Activated T-helper 2 cell treated with anti-CD3 and anti-CD28 coated beads, Interferon-gamma antibody, Interleukin-2, Interleukin-4, amounts not matched to agents 10 μg/mL and 5 μg/mL and 100 μg/mL, durations not matched to agents 14 hours and 24 hours and 36 hours (primary cell): ENCODE measurements at regions not wholly inside any gene's neighbourhood (a gene's known extent, or its start where the extent isn't known, plus 50 kb on each side); places are given as distances from the start of the nearest gene placed in this dataset.
A peak's percentile ranks its signal among the peaks of the same experiment; 100 is the strongest.
"Not testable (repeated sequence)": the region's sequence is repeated elsewhere in the genome, so short reads cannot be mapped to it uniquely, and the experiment has no call there.

ENCODE experiments used
- DNase-seq: peaks from one replicate; pipeline ENCODE4 v3.0.0; 2021; ENCODE audit warnings: low spot score
- H3K27ac Mint-ChIP-seq: one replicate; pipeline ENCODE4 v1.8.0; 2021; ENCODE audit warnings: mixed read lengths
- H3K27me3 Mint-ChIP-seq: one replicate; pipeline ENCODE4 v1.8.0; 2021; ENCODE audit warnings: low read depth, mixed read lengths
- H3K36me3 Mint-ChIP-seq: one replicate; pipeline ENCODE4 v1.8.0; 2021; ENCODE audit warnings: low read depth, mixed read lengths
- H3K4me1 Mint-ChIP-seq: one replicate; pipeline ENCODE4 v1.8.0; 2021; ENCODE audit warnings: low read depth, mixed read lengths
- H3K4me3 Mint-ChIP-seq: one replicate; pipeline ENCODE4 v1.8.0; 2021; ENCODE audit warnings: low read depth, mild to moderate bottlenecking, moderate library complexity, mixed read lengths
- H3K9me3 Mint-ChIP-seq: one replicate; pipeline ENCODE4 v1.8.0; 2021; ENCODE audit warnings: mixed read lengths
- intact Hi-C: fragments of 100-400 bp; cut with micrococcal nuclease; formaldehyde crosslinking; loops from one replicate; pipeline ENCODE4 v1.15.1; 2023

GRCh38 chr5:1736065-1736464, 63.6 kb downstream of the MRPL36 start:
- no peaks in the 10 kb centered on the region for H3K36me3 Mint-ChIP-seq
- peaks cover 8% of the 10 kb centered on the region for H3K9me3 Mint-ChIP-seq
- no peak for DNase-seq
- no peak overlapping the region for H3K27ac Mint-ChIP-seq
- no peak overlapping the region for H3K4me3 Mint-ChIP-seq
- no peaks in the 10 kb centered on the region for H3K4me1 Mint-ChIP-seq
- intact Hi-C loops, result loop anchor here (5.0 kb wide), 1 partner anchor 286 kb away; no protein-coding TSS in a partner anchor
- H3K27me3 Mint-ChIP-seq, result peaks cover 18% of the 10 kb centered on the region

- peaks cover 4% of the 10 kb centered on the region for H3K9me3 Mint-ChIP-seq
- peaks cover 12% of the 10 kb centered on the region for H3K27me3 Mint-ChIP-seq
- H3K36me3 Mint-ChIP-seq, result no peaks in the 10 kb centered on the region
- H3K4me1 Mint-ChIP-seq, result no peaks in the 10 kb centered on the region
- no peak overlapping the region for H3K4me3 Mint-ChIP-seq
- no peak for DNase-seq
- intact Hi-C loops, result loop anchor here (5.0 kb wide), 1 partner anchor 287 kb away; no protein-coding TSS in a partner anchor
- H3K27ac Mint-ChIP-seq, result no peak overlapping the region
Observed at GRCh38 chr5:1735320-1735970, 64.2 kb downstream of the MRPL36 start.

- Mint-ChIP-seq H3K4me3 (no peak overlapping the region), H3K27me3 (peaks cover 10% of the 10 kb centered on the region), H3K36me3 (no peaks in the 10 kb centered on the region), H3K9me3 (peaks cover 2% of the 10 kb centered on the region), H3K27ac (no peak overlapping the region), H3K4me1 (no peaks in the 10 kb centered on the region)
- DNase-seq, result no peak
- intact Hi-C loops, result loop anchor here (5.0 kb wide), 1 partner anchor 287 kb away; no protein-coding TSS in a partner anchor
Observed at GRCh38 chr5:1734908-1735289, 64.7 kb downstream of the MRPL36 start.

GRCh38 chr5:1734271-1734907, 65.2 kb downstream of the MRPL36 start:
- no peaks in the 10 kb centered on the region for H3K9me3 Mint-ChIP-seq
- H3K36me3 Mint-ChIP-seq, result no peaks in the 10 kb centered on the region
- H3K4me3 Mint-ChIP-seq, result no peak overlapping the region
- H3K27ac Mint-ChIP-seq, result no peak overlapping the region
- no peak for DNase-seq
- H3K4me1 Mint-ChIP-seq, result no peaks in the 10 kb centered on the region
- intact Hi-C loops, result no loop called here
- H3K27me3 Mint-ChIP-seq, result peaks cover 5% of the 10 kb centered on the region

GRCh38 chr5:1733369-1733768, 66.3 kb downstream of the MRPL36 start:
- DNase-seq, result no peak
- Mint-ChIP-seq H3K4me1 (no peaks in the 10 kb centered on the region), H3K36me3 (no peaks in the 10 kb centered on the region), H3K9me3 (no peaks in the 10 kb centered on the region), H3K27me3 (no peaks in the 10 kb centered on the region), H3K27ac (no peak overlapping the region), H3K4me3 (no peak overlapping the region)
- intact Hi-C loops, result no loop called here

- H3K4me1 Mint-ChIP-seq, result no peaks in the 10 kb centered on the region
- intact Hi-C loops, result no loop called here
Observed at GRCh38 chr5:1732945-1733344, 66.7 kb downstream of the MRPL36 start.

GRCh38 chr5:1732238-1732941, 67.2 kb downstream of the MRPL36 start:
- intact Hi-C loops, result no loop called here
- no peak for DNase-seq
- Mint-ChIP-seq H3K36me3 (no peaks in the 10 kb centered on the region), H3K27me3 (no peaks in the 10 kb centered on the region), H3K27ac (no peak overlapping the region), H3K4me3 (no peak overlapping the region), H3K9me3 (no peaks in the 10 kb centered on the region), H3K4me1 (no peaks in the 10 kb centered on the region)

More at GRCh38 chr5:1732945-1733344, 66.7 kb downstream of the MRPL36 start:
- no peak for DNase-seq
- no peaks in the 10 kb centered on the region for H3K27me3 Mint-ChIP-seq
- no peaks in the 10 kb centered on the region for H3K36me3 Mint-ChIP-seq
- no peak overlapping the region for H3K4me3 Mint-ChIP-seq
- no peak overlapping the region for H3K27ac Mint-ChIP-seq
- no peaks in the 10 kb centered on the region for H3K9me3 Mint-ChIP-seq

- DNase-seq, H3K27me3 Mint-ChIP-seq, H3K4me1 Mint-ChIP-seq, H3K27ac Mint-ChIP-seq, H3K36me3 Mint-ChIP-seq, H3K4me3 Mint-ChIP-seq, H3K9me3 Mint-ChIP-seq, intact Hi-C loops: not testable (repeated sequence)
Observed at GRCh38 chr5:1731855-1732237, 67.8 kb downstream of the MRPL36 start.

- Mint-ChIP-seq H3K4me1 (no peaks in the 10 kb centered on the region), H3K36me3 (no peaks in the 10 kb centered on the region), H3K4me3 (no peak overlapping the region), H3K27ac (no peak overlapping the region), H3K9me3 (no peaks in the 10 kb centered on the region), H3K27me3 (no peaks in the 10 kb centered on the region)
- intact Hi-C loops, result no loop called here
- DNase-seq, result no peak
Observed at GRCh38 chr5:1731091-1731639, 68.5 kb downstream of the MRPL36 start.

- Mint-ChIP-seq H3K27ac (no peak overlapping the region), H3K27me3 (no peaks in the 10 kb centered on the region), H3K4me1 (no peaks in the 10 kb centered on the region), H3K9me3 (no peaks in the 10 kb centered on the region), H3K4me3 (no peak overlapping the region), H3K36me3 (no peaks in the 10 kb centered on the region)
- no peak for DNase-seq
- intact Hi-C loops, result no loop called here
Observed at GRCh38 chr5:1730487-1730847, 69.2 kb downstream of the MRPL36 start.

- Mint-ChIP-seq H3K4me3 (no peak overlapping the region), H3K4me1 (no peaks in the 10 kb centered on the region), H3K27me3 (no peaks in the 10 kb centered on the region), H3K9me3 (no peaks in the 10 kb centered on the region), H3K36me3 (no peaks in the 10 kb centered on the region), H3K27ac (no peak overlapping the region)
- intact Hi-C loops, result no loop called here
- peak; percentile 4 for DNase-seq
Observed at GRCh38 chr5:1729641-1730486, 69.8 kb downstream of the MRPL36 start.

GRCh38 chr5:1728846-1729245, 70.8 kb downstream of the MRPL36 start:
- Mint-ChIP-seq H3K36me3 (no peaks in the 10 kb centered on the region), H3K4me3 (no peak overlapping the region), H3K9me3 (no peaks in the 10 kb centered on the region), H3K27me3 (no peaks in the 10 kb centered on the region), H3K27ac (no peak overlapping the region), H3K4me1 (no peaks in the 10 kb centered on the region)
- intact Hi-C loops, result no loop called here
- DNase-seq, result peak; percentile 6
